ENCODE measurements at regions not wholly inside any gene's neighbourhood (a gene's known extent, or its start where the extent isn't known, plus 50 kb on each side); places are given as distances from the start of the nearest gene placed in this dataset.

DNA sequence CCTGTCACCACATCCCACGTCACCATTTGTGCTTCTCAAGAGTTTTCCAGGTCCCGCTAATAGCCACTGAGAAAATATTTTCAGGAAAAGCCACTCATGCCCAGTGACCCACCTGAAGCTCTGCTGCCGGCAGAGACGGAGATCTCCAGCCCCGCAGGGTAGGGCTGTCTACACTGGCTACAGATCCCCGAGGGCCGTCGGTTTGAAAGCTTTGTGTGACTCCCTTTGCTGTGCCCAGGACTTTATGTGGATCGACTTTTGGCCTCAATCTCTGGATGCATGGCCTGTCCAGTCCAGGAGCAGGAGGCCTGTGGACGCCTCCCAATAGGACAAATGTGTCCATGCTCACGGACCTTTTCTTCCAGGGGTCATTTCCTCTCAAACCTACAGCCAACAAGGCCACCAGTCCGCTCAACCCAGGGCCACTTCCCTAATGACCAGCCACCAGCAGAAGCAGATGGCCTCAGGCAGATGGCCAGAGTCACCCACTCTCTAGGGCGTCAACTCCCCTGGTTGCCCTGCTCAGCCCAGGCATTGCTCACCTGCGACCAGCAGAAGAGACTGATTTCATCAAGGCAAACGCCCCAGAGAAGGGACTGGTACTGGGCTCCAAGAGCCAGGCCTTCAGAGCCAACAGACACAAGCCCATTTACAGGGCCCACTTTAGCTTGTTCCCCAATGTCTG is 76.4 kb downstream of the OAT start:
- CTCF ChIA-PET: no interaction called here
- peaks cover 0 to 5% of the 10 kb centered on the region in 2 experiments for H3K4me1 ChIP-seq (ENCODE audit: control insufficient read depth in 1 of 2, extremely low read depth in 1 of 2, insufficient read depth in 2 of 2, low read length in 2 of 2)
- no peaks in the 10 kb centered on the region for H3K9me3 Mint-ChIP-seq
- no peak overlapping the region for H3K27ac Mint-ChIP-seq
- ATAC-seq (replicated peaks in 1 of 4): no peak
- no peak overlapping the region for H3K4me3 Mint-ChIP-seq
- H3K27ac ChIP-seq (ENCODE audit: low read length): no peak overlapping the region
- DNase-seq: no peak
- H3K27me3 ChIP-seq (replicated peaks in 1 of 2; ENCODE audit: control insufficient read depth in 2 of 2, extremely low read depth in 1 of 2, insufficient read depth in 2 of 2, low read length in 1 of 2): peaks cover 0 to 11% of the 10 kb centered on the region in 2 experiments
- POLR2A ChIA-PET: no interaction called here
- no peaks in the 10 kb centered on the region for H3K36me3 ChIP-seq (ENCODE audit: control insufficient read depth in 2 of 2, extremely low read depth in 1 of 2, insufficient read depth in 1 of 2, low read length in 1 of 2)
- no peaks in the 10 kb centered on the region for H3K36me3 Mint-ChIP-seq
- H3K27me3 Mint-ChIP-seq: peaks cover 0 to 2% of the 10 kb centered on the region in 2 donors
- H3K9me3 ChIP-seq: no peaks in the 10 kb centered on the region
- peaks cover 0 to 5% (median 4%) of the 10 kb centered on the region in 3 donors for H3K4me1 Mint-ChIP-seq
- WGBS (ENCODE audit: insufficient coverage): 85% methylated on average over 15 of the region's 15 CpGs
- no peak overlapping the region for H3K4me3 ChIP-seq (ENCODE audit: control insufficient read depth in 1 of 2, extremely low read depth in 1 of 2, low read length in 1 of 2)

DNA sequence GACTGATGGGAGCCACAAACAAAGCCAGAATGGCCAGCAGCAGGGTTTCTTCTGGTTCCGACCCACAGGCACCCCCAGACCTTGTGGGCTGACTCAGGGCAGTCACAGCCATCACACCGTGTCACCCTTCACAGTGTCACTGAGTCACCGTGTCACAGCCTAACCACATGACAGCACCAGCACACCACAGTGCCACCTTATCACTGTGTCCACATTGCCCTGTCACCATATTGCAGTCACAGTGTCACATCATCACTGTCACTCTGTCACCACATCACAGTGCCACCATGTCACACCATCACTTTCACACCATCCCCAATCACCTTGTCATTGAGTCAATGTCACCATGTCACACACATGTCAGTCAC is 77.0 kb downstream of the OAT start:
- Histone ChIP-seq H3K4me3 (ENCODE audit: control insufficient read depth in 1 of 2, extremely low read depth in 1 of 2, low read length in 1 of 2) (no peak overlapping the region), H3K4me1 (ENCODE audit: control insufficient read depth in 1 of 2, extremely low read depth in 1 of 2, insufficient read depth in 2 of 2, low read length in 2 of 2) (peaks cover 0 to 5% of the 10 kb centered on the region in 2 experiments), H3K36me3 (ENCODE audit: control insufficient read depth in 2 of 2, extremely low read depth in 1 of 2, insufficient read depth in 1 of 2, low read length in 1 of 2) (no peaks in the 10 kb centered on the region), H3K27ac (ENCODE audit: low read length) (no peak overlapping the region), H3K9me3 (no peaks in the 10 kb centered on the region), H3K27me3 (replicated peaks in 1 of 2; ENCODE audit: control insufficient read depth in 2 of 2, extremely low read depth in 1 of 2, insufficient read depth in 2 of 2, low read length in 1 of 2) (peaks cover 0 to 11% of the 10 kb centered on the region in 2 experiments)
- Mint-ChIP-seq H3K27me3 (peaks cover 0 to 4% of the 10 kb centered on the region in 2 donors), H3K27ac (no peak overlapping the region), H3K4me3 (no peak overlapping the region), H3K9me3 (no peaks in the 10 kb centered on the region), H3K4me1 (peaks cover 0 to 5% (median 4%) of the 10 kb centered on the region in 3 donors), H3K36me3 (no peaks in the 10 kb centered on the region)
- ChIA-PET CTCF (no interaction called here), POLR2A (no interaction called here)
- 4% methylated on average over 3 of the region's 3 CpGs for WGBS (ENCODE audit: insufficient coverage)
- ATAC-seq (replicated peaks in 1 of 4) (peak in 2 of 4 experiments; percentile 42 to 66), DNase-seq (peak in 15 of 35 experiments; percentile 9 to 50 (median 22))

DNA sequence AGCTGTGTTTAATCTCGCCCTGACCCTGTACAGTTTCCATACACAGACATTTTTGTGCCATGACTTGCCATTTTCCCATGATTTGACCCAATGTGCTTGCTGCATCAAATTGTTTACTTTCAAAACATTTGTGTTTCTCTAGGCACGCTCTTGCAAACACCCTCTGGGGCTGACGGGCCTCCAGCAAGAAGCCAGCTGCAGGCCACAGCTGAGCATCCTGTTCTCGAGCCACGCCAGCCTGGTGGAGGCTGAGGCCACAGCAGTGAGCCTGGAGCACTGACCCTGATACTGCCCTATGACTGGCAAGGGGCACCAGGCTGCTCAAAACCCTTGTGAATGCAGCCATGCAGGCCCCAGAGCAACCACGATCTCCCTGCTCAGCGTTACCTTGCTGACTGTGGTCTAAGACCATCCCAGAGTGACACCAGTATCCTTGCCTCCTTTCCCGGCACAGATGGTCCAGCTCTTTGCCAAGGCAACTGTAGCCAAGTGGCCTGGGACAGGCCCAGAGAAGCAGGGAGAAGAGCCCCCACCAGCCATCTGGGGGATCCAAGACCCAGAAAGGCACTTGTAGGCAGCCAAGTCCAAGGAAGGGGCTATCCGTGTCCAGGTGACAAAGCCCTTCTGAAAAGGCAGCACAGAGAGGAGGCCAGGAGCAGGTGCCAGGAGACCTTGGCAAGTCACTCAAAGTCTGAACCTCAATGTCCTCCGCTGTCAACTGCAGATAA is 78.5 kb downstream of the OAT start:
- H3K27me3 Mint-ChIP-seq: peaks cover 0 to 4% of the 10 kb centered on the region in 2 donors
- CTCF ChIA-PET: no interaction called here
- no peak for ATAC-seq (replicated peaks in 1 of 4)
- POLR2A ChIA-PET: no interaction called here
- peaks cover 0 to 5% (median 4%) of the 10 kb centered on the region in 3 donors for H3K4me1 Mint-ChIP-seq
- no peaks in the 10 kb centered on the region for H3K36me3 Mint-ChIP-seq
- WGBS (ENCODE audit: insufficient coverage): 80% methylated on average over 10 of the region's 10 CpGs
- Histone ChIP-seq H3K9me3 (no peaks in the 10 kb centered on the region), H3K36me3 (ENCODE audit: control insufficient read depth in 2 of 2, extremely low read depth in 1 of 2, insufficient read depth in 1 of 2, low read length in 1 of 2) (no peaks in the 10 kb centered on the region), H3K4me1 (ENCODE audit: control insufficient read depth in 1 of 2, extremely low read depth in 1 of 2, insufficient read depth in 2 of 2, low read length in 2 of 2) (peaks cover 0 to 5% of the 10 kb centered on the region in 2 experiments), H3K27me3 (replicated peaks in 1 of 2; ENCODE audit: control insufficient read depth in 2 of 2, extremely low read depth in 1 of 2, insufficient read depth in 2 of 2, low read length in 1 of 2) (peaks cover 0 to 11% of the 10 kb centered on the region in 2 experiments), H3K27ac (ENCODE audit: low read length) (no peak overlapping the region), H3K4me3 (ENCODE audit: control insufficient read depth in 1 of 2, extremely low read depth in 1 of 2, low read length in 1 of 2) (no peak overlapping the region)
- DNase-seq: no peak
- H3K4me3 Mint-ChIP-seq: no peak overlapping the region
- no peaks in the 10 kb centered on the region for H3K9me3 Mint-ChIP-seq
- no peak overlapping the region for H3K27ac Mint-ChIP-seq

DNA sequence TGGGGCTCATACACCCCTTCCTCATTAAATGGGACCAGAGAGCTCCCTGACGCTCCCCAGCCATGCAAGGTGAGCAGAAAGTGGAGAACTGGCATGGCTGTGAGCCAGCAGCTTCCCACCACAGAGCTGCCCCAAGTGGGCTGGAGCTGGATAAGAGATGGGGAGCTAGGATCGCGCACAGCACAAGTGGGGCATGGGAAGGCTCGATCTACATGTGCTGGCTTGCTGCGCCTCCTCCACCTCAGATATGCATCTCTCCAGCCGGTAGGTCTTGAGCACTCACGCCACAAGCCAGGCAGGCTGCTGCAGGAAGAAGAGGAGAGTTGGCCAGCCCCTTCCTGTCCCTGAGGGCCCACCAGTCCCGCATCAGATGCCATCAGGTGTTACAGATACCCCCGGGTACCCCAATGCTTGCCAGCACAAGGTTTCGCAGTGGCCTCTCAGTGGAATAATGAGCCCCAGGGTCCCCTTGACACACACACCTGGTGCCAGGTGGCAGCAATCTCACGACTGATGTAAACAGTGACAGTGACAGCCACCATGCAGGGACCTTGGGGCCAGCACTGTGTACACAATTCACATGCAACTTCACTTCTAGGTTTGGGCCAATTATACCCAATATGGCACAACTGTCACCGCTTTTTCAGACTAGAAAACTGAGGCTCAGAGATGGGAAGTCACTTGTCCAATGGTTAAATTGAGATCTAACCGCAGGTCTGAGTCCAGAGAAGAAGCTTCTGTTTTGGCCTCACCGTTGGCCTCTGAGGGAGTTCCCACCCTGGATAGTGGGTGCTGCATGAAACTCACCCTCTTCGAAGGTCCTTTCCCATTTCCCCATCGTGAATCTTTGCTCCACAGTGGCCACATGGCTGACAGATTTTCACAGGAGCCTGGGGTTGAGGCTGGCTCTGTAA is 79.3 kb downstream of the OAT start:
- no peaks in the 10 kb centered on the region for H3K9me3 ChIP-seq
- WGBS (ENCODE audit: insufficient coverage): 85% methylated on average over 11 of the region's 16 CpGs
- H3K27ac ChIP-seq (ENCODE audit: low read length): no peak overlapping the region
- DNase-seq: no peak
- ATAC-seq (replicated peaks in 1 of 4): no peak
- ChIA-PET POLR2A (no interaction called here), CTCF (no interaction called here)
- H3K27me3 ChIP-seq (replicated peaks in 1 of 2; ENCODE audit: control insufficient read depth in 2 of 2, extremely low read depth in 1 of 2, insufficient read depth in 2 of 2, low read length in 1 of 2): peaks cover 0 to 11% of the 10 kb centered on the region in 2 experiments
- Mint-ChIP-seq H3K4me3 (no peak overlapping the region), H3K9me3 (no peaks in the 10 kb centered on the region), H3K36me3 (no peaks in the 10 kb centered on the region), H3K27ac (no peak overlapping the region), H3K4me1 (peaks cover 0 to 5% (median 4%) of the 10 kb centered on the region in 3 donors), H3K27me3 (peaks cover 0 to 4% of the 10 kb centered on the region in 2 donors)
- H3K4me1 ChIP-seq (ENCODE audit: control insufficient read depth in 1 of 2, extremely low read depth in 1 of 2, insufficient read depth in 2 of 2, low read length in 2 of 2): peaks cover 0 to 5% of the 10 kb centered on the region in 2 experiments
- no peak overlapping the region for H3K4me3 ChIP-seq (ENCODE audit: control insufficient read depth in 1 of 2, extremely low read depth in 1 of 2, low read length in 1 of 2)
- no peaks in the 10 kb centered on the region for H3K36me3 ChIP-seq (ENCODE audit: control insufficient read depth in 2 of 2, extremely low read depth in 1 of 2, insufficient read depth in 1 of 2, low read length in 1 of 2)

DNA sequence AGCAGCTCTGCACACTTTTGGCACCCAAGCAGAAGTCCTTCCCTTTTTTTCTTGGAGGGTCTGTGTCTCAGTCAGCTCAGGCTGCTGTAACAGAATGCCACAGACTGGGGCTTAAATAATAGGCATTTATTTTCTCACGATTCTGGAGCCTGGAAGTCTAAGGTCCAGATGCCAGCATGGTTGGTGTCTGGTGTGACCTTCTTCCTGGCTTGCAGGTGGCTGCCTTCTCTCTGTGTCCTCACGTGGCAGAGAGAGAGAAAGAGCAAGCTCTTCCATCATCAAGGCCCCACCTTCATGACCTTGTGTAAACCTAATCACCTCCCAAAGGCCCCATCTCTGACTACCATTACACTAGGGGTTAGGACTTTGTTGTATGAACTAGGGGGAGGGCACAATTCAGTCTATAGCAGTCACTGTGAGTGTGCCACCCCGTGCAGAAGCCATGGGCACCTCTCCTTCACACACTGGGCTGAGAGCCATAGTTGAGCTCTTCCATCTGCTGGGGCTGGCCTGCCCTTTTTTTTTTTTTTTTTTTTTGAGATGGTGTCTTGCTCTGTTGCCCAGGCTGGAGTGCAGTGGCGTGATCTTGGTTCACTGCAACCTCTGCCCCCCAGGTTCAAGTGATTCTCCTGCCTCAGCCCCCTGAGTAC is 80.3 kb downstream of the OAT start:
- Mint-ChIP-seq H3K36me3 (no peaks in the 10 kb centered on the region), H3K27ac (no peak overlapping the region)
- WGBS (ENCODE audit: insufficient coverage): no CpG with 5 or more reads among the region's 4 CpGs

DNA sequence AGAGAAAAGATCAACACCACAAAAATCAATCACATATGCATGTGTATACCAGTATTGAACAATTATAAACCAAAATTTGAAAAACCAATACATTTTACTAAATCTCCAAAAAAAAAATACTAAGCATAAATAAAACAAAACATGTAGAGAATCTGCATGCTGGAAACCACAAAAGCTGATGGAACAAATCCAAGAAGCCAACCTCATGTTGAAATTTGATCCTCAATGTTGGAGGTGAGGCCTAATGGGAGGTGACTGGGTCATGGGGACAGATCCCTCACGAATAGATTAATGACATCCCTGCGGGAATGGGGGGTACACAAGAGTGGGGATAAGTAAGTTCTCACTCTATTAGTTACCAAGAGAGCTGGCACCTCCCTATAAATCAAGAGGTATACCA is 82.5 kb downstream of the OAT start:
- no CpG with 5 or more reads among the region's 2 CpGs for WGBS (ENCODE audit: insufficient coverage)
- H3K27ac ChIP-seq (ENCODE audit: low read length): no peak overlapping the region
- no peak for DNase-seq
- POLR2A ChIA-PET: no interaction called here
- no peak for ATAC-seq (replicated peaks in 1 of 4)
- H3K4me3 Mint-ChIP-seq: no peak overlapping the region
- no peak overlapping the region for H3K4me3 ChIP-seq (ENCODE audit: control insufficient read depth in 1 of 2, extremely low read depth in 1 of 2, low read length in 1 of 2)
- H3K4me1 ChIP-seq (ENCODE audit: control insufficient read depth in 1 of 2, extremely low read depth in 1 of 2, insufficient read depth in 2 of 2, low read length in 2 of 2): peaks cover 0 to 4% of the 10 kb centered on the region in 2 experiments
- H3K9me3 Mint-ChIP-seq: peaks cover 0 to 14% (median 10%) of the 10 kb centered on the region in 3 donors
- H3K9me3 ChIP-seq: no peaks in the 10 kb centered on the region
- CTCF ChIA-PET: no interaction called here
- H3K36me3 ChIP-seq (ENCODE audit: control insufficient read depth in 2 of 2, extremely low read depth in 1 of 2, insufficient read depth in 1 of 2, low read length in 1 of 2): no peaks in the 10 kb centered on the region
- H3K27me3 ChIP-seq (replicated peaks in 1 of 2; ENCODE audit: control insufficient read depth in 2 of 2, extremely low read depth in 1 of 2, insufficient read depth in 2 of 2, low read length in 1 of 2): peaks cover 0 to 5% of the 10 kb centered on the region in 2 experiments
- H3K36me3 Mint-ChIP-seq: no peaks in the 10 kb centered on the region
- peaks cover 0 to 2% (median 2%) of the 10 kb centered on the region in 3 donors for H3K4me1 Mint-ChIP-seq
- H3K27me3 Mint-ChIP-seq: peaks cover 3 to 5% of the 10 kb centered on the region in 2 donors
- no peak overlapping the region for H3K27ac Mint-ChIP-seq

More for the DNA sequence above, 80.3 kb downstream of the OAT start:
- ChIA-PET POLR2A (no interaction called here), CTCF (no interaction called here)
- H3K4me1 Mint-ChIP-seq: peaks cover 0 to 5% (median 4%) of the 10 kb centered on the region in 3 donors
- peaks cover 0 to 5% of the 10 kb centered on the region in 2 experiments for H3K4me1 ChIP-seq (ENCODE audit: control insufficient read depth in 1 of 2, extremely low read depth in 1 of 2, insufficient read depth in 2 of 2, low read length in 2 of 2)
- no peaks in the 10 kb centered on the region for H3K9me3 ChIP-seq
- H3K4me3 Mint-ChIP-seq: no peak overlapping the region
- H3K27me3 Mint-ChIP-seq: peaks cover 0 to 4% of the 10 kb centered on the region in 2 donors
- DNase-seq (no peak), ATAC-seq (replicated peaks in 1 of 4) (no peak)
- H3K27ac ChIP-seq (ENCODE audit: low read length): no peak overlapping the region
- no peak overlapping the region for H3K4me3 ChIP-seq (ENCODE audit: control insufficient read depth in 1 of 2, extremely low read depth in 1 of 2, low read length in 1 of 2)
- H3K27me3 ChIP-seq (replicated peaks in 1 of 2; ENCODE audit: control insufficient read depth in 2 of 2, extremely low read depth in 1 of 2, insufficient read depth in 2 of 2, low read length in 1 of 2): peaks cover 0 to 11% of the 10 kb centered on the region in 2 experiments
- no peaks in the 10 kb centered on the region for H3K9me3 Mint-ChIP-seq
- H3K36me3 ChIP-seq (ENCODE audit: control insufficient read depth in 2 of 2, extremely low read depth in 1 of 2, insufficient read depth in 1 of 2, low read length in 1 of 2): no peaks in the 10 kb centered on the region

Data from T-cell (primary cell).